Hindlimb muscle (tissue), 1 donor: ENCODE measurements at regions not wholly inside any gene's neighbourhood (a gene's known extent, or its start where the extent isn't known, plus 50 kb on each side); places are given as distances from the start of the nearest gene placed in this dataset.

Experiments used
- DNase-seq: peaks from one replicate; pipeline ENCODE4 v3.0.0-alpha.2; 2013

- no peak for DNase-seq
Measured at GRCh38 chr7:153389261-153389660, 629.7 kb downstream of the ACTR3B start.

- no peak for DNase-seq
Measured at GRCh38 chr7:153390955-153391354, 631.4 kb downstream of the ACTR3B start.

- no peak for DNase-seq
Measured at GRCh38 chr7:153392726-153393125, 633.2 kb downstream of the ACTR3B start.

- no peak for DNase-seq
Measured at GRCh38 chr7:153393666-153394065, 634.1 kb downstream of the ACTR3B start.

- no peak for DNase-seq
Measured at GRCh38 chr7:153396475-153396874, 636.9 kb downstream of the ACTR3B start.

GRCh38 chr7:153397459-153397858, 637.9 kb downstream of the ACTR3B start:
- no peak for DNase-seq

GRCh38 chr7:153397906-153398305, 638.4 kb downstream of the ACTR3B start:
- DNase-seq, result no peak

GRCh38 chr7:153398370-153398769, 638.8 kb downstream of the ACTR3B start:
- DNase-seq, result no peak

- no peak for DNase-seq
Measured at GRCh38 chr7:153398789-153399553, 639.4 kb downstream of the ACTR3B start.

GRCh38 chr7:153399554-153399940, 640.0 kb downstream of the ACTR3B start:
- no peak for DNase-seq

- no peak for DNase-seq
Measured at GRCh38 chr7:153400735-153401593, 641.4 kb downstream of the ACTR3B start.

- no peak for DNase-seq
Measured at GRCh38 chr7:153401795-153402720, 642.5 kb downstream of the ACTR3B start.

- no peak for DNase-seq
Measured at GRCh38 chr7:153402721-153403541, 643.4 kb downstream of the ACTR3B start.

- DNase-seq, result no peak
Measured at GRCh38 chr7:153404124-153404523, 644.6 kb downstream of the ACTR3B start.

- DNase-seq, result no peak
Measured at GRCh38 chr7:153404781-153405279, 645.3 kb downstream of the ACTR3B start.

GRCh38 chr7:153405704-153406485, 646.3 kb upstream of the DPP6 start:
- no peak for DNase-seq

GRCh38 chr7:153406486-153406872, 645.7 kb upstream of the DPP6 start:
- DNase-seq, result no peak

GRCh38 chr7:153407291-153408046, 644.7 kb upstream of the DPP6 start:
- no peak for DNase-seq

- no peak for DNase-seq
Measured at GRCh38 chr7:153408360-153409335, 643.5 kb upstream of the DPP6 start.
